HCT116 (cell line): ENCODE measurements at regions not wholly inside any gene's neighbourhood (a gene's known extent, or its start where the extent isn't known, plus 50 kb on each side); places are given as distances from the start of the nearest gene placed in this dataset.

Source experiments
- ATAC-seq: fragments of 200-7000 bp; cut with Tn5 transposase; 2 replicates; pipeline ENCODE4 v1.9.1; 2020; ENCODE audit warnings: mild to moderate bottlenecking, moderate library complexity
- BruUV-seq: library from RNA; stranded (reverse); fragments of 400-500 nt; replicated peaks from 2 replicates; lab custom pipeline; 2021; lab: Mats Ljungman, UMichigan
- CTCF ChIA-PET: fragments of 300-600 bp; sonication (Branson Sonifier 250); formaldehyde crosslinking; loops from one replicate; lab custom pipeline; 2021; ENCODE audit warnings: antibody characterized with exemption; lab: Charles Lee
- POLR2A ChIA-PET: fragments of 300-600, 350-600 bp; sonication (Branson Sonifier 250); formaldehyde crosslinking; loops from one replicate; lab custom pipeline; 2021; ENCODE audit warnings: antibody characterized with exemption; lab: Charles Lee
- RAD21 ChIA-PET, 2 experiments: fragments of 300-600 bp; sonication (Branson Sonifier 250); formaldehyde crosslinking; loops; one replicate each; lab custom pipeline; 2023; ENCODE audit warnings: low total read pairs in 2 of 2; ENCODE audit not compliant: uncharacterized antibody in 2 of 2, unreplicated experiment in 2 of 2, low non-redundant PET in 1 of 2; lab: Charles Lee
- DNase-seq: peaks from one replicate; pipeline ENCODE4 v3.0.0-alpha.2; 2010; ENCODE audit warnings: low read depth, low spot score
- H2AFZ ChIP-seq: fragments of 200-600 bp; shearing (Covaris generic), sonication (generic); 2 replicates; pipeline ENCODE4 v1.6.1; 2017; ENCODE audit warnings: low read depth, mixed run types, mixed read lengths, antibody characterized with exemption, low read length; ENCODE audit not compliant: poor library complexity, severe bottlenecking
- H3K27ac ChIP-seq: 2 replicates; pipeline ENCODE4 v1.5.1; 2012; ENCODE audit warnings: low read depth, low read length
- H3K27me3 ChIP-seq: fragments of 200-600 bp; sonication (generic); 2 replicates; pipeline ENCODE4 v1.6.1; 2016; ENCODE audit warnings: mixed run types, low read length, mixed read lengths; ENCODE audit not compliant: insufficient read depth
- H3K36me3 ChIP-seq, 2 experiments: fragments of 200-500 bp in 1 of 2; fragments of 200-600 bp in 1 of 2; sonication (Bioruptor generic) in 1 of 2; sonication (generic) in 1 of 2; 2 replicates each; pipeline versions ENCODE4 v1.5.1 to v1.6.1; 2014 to 2016; ENCODE audit warnings: low read length in 2 of 2, inconsistent platforms in 1 of 2, mixed read lengths in 1 of 2, mixed run types in 1 of 2; ENCODE audit not compliant: insufficient read depth in 2 of 2, control insufficient read depth in 1 of 2
- H3K4me1 ChIP-seq, 2 experiments: fragments of 200-600 bp in 1 of 2; sonication (generic) in 1 of 2; 2 replicates each; pipeline versions ENCODE4 v1.5.1 to v1.6.1; 2012 to 2017; ENCODE audit warnings: low read length in 2 of 2, inconsistent platforms in 1 of 2, mild to moderate bottlenecking in 1 of 2, mixed read lengths in 1 of 2, mixed run types in 1 of 2, moderate library complexity in 1 of 2; ENCODE audit not compliant: insufficient read depth in 2 of 2, control insufficient read depth in 1 of 2
- H3K4me2 ChIP-seq: fragments of 200-600 bp; sonication (generic); 2 replicates; pipeline ENCODE4 v1.6.1; 2017; ENCODE audit warnings: mixed run types, low read length, mixed read lengths
- H3K4me3 ChIP-seq, 2 experiments: fragments of 200-600 bp in 1 of 2; sonication (generic) in 1 of 2; replicated peaks in 1 of 2; 2 replicates each; pipeline ENCODE4 v1.5.1; 2011 to 2016; ENCODE audit warnings: low read length in 2 of 2, control low read depth in 1 of 2, low read depth in 1 of 2, mild to moderate bottlenecking in 1 of 2, mixed read lengths in 1 of 2, mixed run types in 1 of 2
- H3K79me2 ChIP-seq: fragments of 200-600 bp; sonication (generic); 2 replicates; pipeline ENCODE4 v1.6.1; 2017; ENCODE audit warnings: mild to moderate bottlenecking, mixed run types, low read length, moderate library complexity, mixed read lengths; ENCODE audit not compliant: insufficient read depth
- H3K9ac ChIP-seq: fragments of 200-600 bp; sonication (generic); 2 replicates; pipeline ENCODE4 v1.6.1; 2016; ENCODE audit warnings: low read length, mixed read lengths
- H3K9me2 ChIP-seq: fragments of 200-600 bp; sonication (generic), shearing (Covaris generic); 2 replicates; pipeline ENCODE4 v1.6.1; 2017; ENCODE audit warnings: mixed run types, mild to moderate bottlenecking, moderate library complexity; ENCODE audit not compliant: insufficient read depth
- H3K9me3 ChIP-seq, 2 experiments: fragments of 200-500 bp in 1 of 2; fragments of 200-600 bp in 1 of 2; sonication (Bioruptor generic) in 1 of 2; sonication (generic) in 1 of 2; 2 replicates each; pipeline ENCODE4 v1.6.1; 2014 to 2017; ENCODE audit warnings: low read length in 2 of 2, mixed read lengths in 2 of 2, inconsistent platforms in 1 of 2, low read depth in 1 of 2, mild to moderate bottlenecking in 1 of 2, mixed run types in 1 of 2, moderate library complexity in 1 of 2; ENCODE audit not compliant: control insufficient read depth in 1 of 2, insufficient read depth in 1 of 2
- H4K20me1 ChIP-seq: fragments of 200-600 bp; sonication (generic), shearing (Covaris generic); 2 replicates; pipeline ENCODE4 v1.6.1; 2017; ENCODE audit warnings: mixed run types, mild to moderate bottlenecking, moderate library complexity; ENCODE audit not compliant: insufficient read depth
- CBX3 ChIP-seq: IDR thresholded peaks from 2 replicates; pipeline ENCODE4 v1.6.1; 2012; ENCODE audit warnings: low read depth
- CEBPB ChIP-seq: IDR thresholded peaks from 2 replicates; pipeline ENCODE4 v1.6.1; 2012; ENCODE audit warnings: low read depth
- CTCF ChIP-seq, 3 experiments: fragments of 200-600 bp in 1 of 3; sonication (generic) in 1 of 3; IDR thresholded peaks in 2 of 3; conservative IDR thresholded peaks in 1 of 3; 2 replicates each; pipeline ENCODE4 v1.5.1; 2012 to 2017; ENCODE audit warnings: low read depth in 2 of 3, low read length in 2 of 3, antibody characterized with exemption in 1 of 3, borderline replicate concordance in 1 of 3, control low read depth in 1 of 3, mild to moderate bottlenecking in 1 of 3, mixed read lengths in 1 of 3, mixed run types in 1 of 3, moderate library complexity in 1 of 3; ENCODE audit not compliant: insufficient read depth in 1 of 3
- ELF1 ChIP-seq: IDR thresholded peaks from 2 replicates; pipeline ENCODE4 v1.6.1; 2012; ENCODE audit warnings: low read depth, borderline replicate concordance
- EZH2 ChIP-seq: fragments of 200-600 bp; sonication (generic); IDR thresholded peaks from 2 replicates; pipeline ENCODE4 v1.6.1; 2017; ENCODE audit warnings: antibody characterized with exemption, mixed run types
- POLR2A ChIP-seq: IDR thresholded peaks from 2 replicates; pipeline ENCODE4 v1.7.0; 2011; ENCODE audit warnings: borderline replicate concordance; ENCODE audit not compliant: insufficient read depth, insufficient read length; ENCODE audit errors: extremely low read depth
- POLR2AphosphoS5 ChIP-seq: IDR thresholded peaks from 2 replicates; pipeline ENCODE4 v1.6.1; 2011; ENCODE audit warnings: mild to moderate bottlenecking, low read depth, low read length, moderate library complexity
- REST ChIP-seq: IDR thresholded peaks from 2 replicates; pipeline ENCODE4 v1.6.1; 2012; ENCODE audit warnings: low read depth
- SP1 ChIP-seq: IDR thresholded peaks from 2 replicates; pipeline ENCODE4 v1.6.1; 2012; ENCODE audit warnings: low read depth
- SRF ChIP-seq: IDR thresholded peaks from 2 replicates; pipeline ENCODE4 v1.6.1; 2012; ENCODE audit warnings: low read depth
- TCF7L2 ChIP-seq: IDR thresholded peaks from 2 replicates; pipeline ENCODE4 v1.7.0; 2011; ENCODE audit warnings: borderline replicate concordance, inconsistent platforms; ENCODE audit not compliant: insufficient read depth, insufficient read length; ENCODE audit errors: extremely low read depth
- ZNF274 ChIP-seq: fragments of 200-500 bp; sonication (Bioruptor generic); IDR thresholded peaks from 2 replicates; pipeline ENCODE4 v1.6.1; 2014; ENCODE audit warnings: mild to moderate bottlenecking, low read depth, low read length, inconsistent platforms
- intact Hi-C: fragments of 100-400 bp; cut with micrococcal nuclease; formaldehyde crosslinking; loops from 2 replicates; pipeline ENCODE4 v1.10.0; 2022

- ATAC-seq (no peak), DNase-seq (no peak)
- Histone ChIP-seq H3K9ac (no peak overlapping the region), H3K27ac (no peak overlapping the region), H4K20me1 (no peaks in the 10 kb centered on the region), H2AFZ (no peak overlapping the region), H3K79me2 (no peaks in the 10 kb centered on the region), H3K4me1 (no peaks in the 10 kb centered on the region), H3K4me3 (no peak overlapping the region), H3K9me3 (no peaks in the 10 kb centered on the region), H3K36me3 (no peaks in the 10 kb centered on the region), H3K27me3 (no peaks in the 10 kb centered on the region), H3K4me2 (no peak overlapping the region), H3K9me2 (no peaks in the 10 kb centered on the region)
- ChIA-PET POLR2A (no interaction called here), CTCF (no interaction called here), RAD21 (no interaction called here)
- intact Hi-C loops, result no loop called here
- no TSS peak for BruUV-seq
- TF ChIP-seq ZNF274 (no peak), SP1 (no peak), TCF7L2 (no peak), CBX3 (no peak), CTCF (IDR thresholded peaks at IDR 0.05 in 2 of 3, conservative IDR thresholded peaks at IDR 0.05 in 1 of 3; ENCODE audit: borderline replicate concordance in 1 of 3, insufficient read depth in 1 of 3, low read depth in 2 of 3, low read length in 2 of 3) (no peak), CEBPB (no peak), EZH2 (no peak), POLR2AphosphoS5 (no peak), POLR2A (no peak), REST (no peak), ELF1 (no peak), SRF (no peak)
These were observed 147.9 kb upstream of the NEIL3 start for GRCh38 chr4:177161781-177162180.
